CD4-positive, alpha-beta T cell treated with Interleukin-1 beta for 1 hour (primary cell): ENCODE measurements at regions not wholly inside any gene's neighbourhood (a gene's known extent, or its start where the extent isn't known, plus 50 kb on each side); places are given as distances from the start of the nearest gene placed in this dataset.
"Not testable (repeated sequence)": the region's sequence is repeated elsewhere in the genome, so short reads cannot be mapped to it uniquely, and the experiment has no call there.

Experiments used
- DNase-seq, 2 donors: peaks; one replicate each; pipeline ENCODE4 v3.0.0-alpha.2; 2020 to 2022

DNA sequence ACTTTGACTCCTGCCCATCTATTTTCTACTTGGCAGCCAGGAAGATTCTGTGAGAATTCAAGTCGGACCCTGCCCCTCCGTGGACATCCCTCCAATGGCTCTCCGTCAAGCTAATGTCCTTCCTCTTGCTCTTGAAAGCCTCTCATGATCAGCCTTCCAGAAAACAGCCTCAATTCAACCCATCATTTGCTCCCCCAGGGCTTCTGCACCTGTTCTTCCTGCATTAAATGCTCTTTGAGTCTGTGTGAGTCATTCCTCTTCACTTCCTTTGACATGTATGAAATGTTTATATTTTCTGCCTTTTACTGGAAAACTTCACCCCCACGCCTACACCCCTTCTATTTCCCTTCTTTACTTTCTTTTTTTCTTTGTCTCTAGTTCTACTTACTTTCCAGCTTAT is 734.1 kb upstream of the ZP4 start:
- no peak for DNase-seq

DNA sequence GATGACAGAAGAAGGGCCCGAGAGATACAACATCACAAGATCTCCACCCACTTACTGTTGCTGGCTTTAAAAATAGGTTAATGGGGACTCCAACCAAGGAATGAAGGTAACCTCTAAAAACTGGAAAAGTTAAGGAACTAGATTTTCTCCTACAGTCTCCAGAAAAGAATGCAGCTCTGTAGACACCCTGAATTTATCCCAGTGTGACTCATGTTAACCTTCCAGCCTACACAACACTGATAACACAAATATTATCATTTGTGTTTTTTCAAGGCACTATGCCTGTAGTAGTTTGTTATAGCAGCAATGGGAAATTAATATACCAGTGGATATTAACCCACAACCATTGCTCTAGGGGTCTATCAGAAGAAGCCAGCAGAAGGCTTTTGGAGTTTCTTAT is 730.7 kb upstream of the ZP4 start:
- DNase-seq: no peak

DNA sequence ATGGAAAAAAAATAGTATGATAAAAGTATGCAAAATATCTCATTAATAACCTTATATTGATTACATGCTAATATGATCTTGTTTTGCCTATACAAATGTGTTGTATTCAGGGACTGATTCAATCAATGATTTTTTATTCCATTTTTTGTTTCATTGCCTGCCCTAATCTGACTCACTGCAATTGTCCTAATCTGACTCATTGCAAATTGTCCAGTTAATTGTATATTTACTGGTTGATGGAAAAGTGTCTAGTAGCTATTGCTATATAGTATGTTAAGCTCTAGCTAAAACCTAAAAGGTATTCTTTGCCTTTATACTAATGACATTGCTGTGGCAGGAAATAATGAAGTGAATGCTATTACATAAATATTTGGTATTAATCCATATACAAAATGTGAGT is 728.9 kb upstream of the ZP4 start:
- no peak for DNase-seq

DNA sequence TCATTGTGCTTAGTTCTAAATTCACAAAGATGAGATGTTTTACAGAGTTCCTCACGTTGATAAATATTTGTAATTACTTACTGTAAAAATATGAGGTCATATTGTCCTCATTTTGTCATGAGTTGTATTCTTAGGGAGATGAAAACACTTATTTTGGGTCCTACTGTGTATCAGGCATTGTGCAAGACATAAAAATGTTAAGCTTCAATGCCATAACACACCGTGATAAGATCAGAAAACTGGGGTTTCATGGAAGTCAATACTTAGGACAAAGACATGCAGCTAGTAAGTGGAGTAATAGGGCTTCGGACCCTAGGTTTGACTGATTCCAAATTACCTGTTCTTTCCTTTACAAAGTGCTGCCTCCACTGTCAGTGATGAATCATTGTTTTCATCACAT is 720.7 kb upstream of the ZP4 start:
- no peak for DNase-seq

DNA sequence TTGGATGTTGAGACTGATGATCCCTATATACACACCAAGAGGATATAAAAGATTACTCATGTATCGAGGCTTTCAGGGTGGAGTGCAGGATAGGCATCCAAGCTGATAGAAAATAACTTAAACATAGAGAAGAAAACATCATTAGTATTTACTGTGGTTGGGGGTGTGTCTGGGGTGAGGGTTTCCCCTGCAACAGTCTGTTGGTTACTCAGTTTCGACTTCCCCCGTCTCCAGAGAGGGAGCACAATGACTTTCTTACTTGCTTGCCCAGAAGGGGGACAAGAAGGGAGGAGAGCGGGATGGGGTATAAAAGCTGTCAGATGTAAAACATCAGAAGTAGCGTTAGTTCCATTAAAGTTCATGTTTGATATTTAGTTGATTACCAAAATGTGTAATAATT is 717.4 kb upstream of the ZP4 start:
- DNase-seq: no peak

DNA sequence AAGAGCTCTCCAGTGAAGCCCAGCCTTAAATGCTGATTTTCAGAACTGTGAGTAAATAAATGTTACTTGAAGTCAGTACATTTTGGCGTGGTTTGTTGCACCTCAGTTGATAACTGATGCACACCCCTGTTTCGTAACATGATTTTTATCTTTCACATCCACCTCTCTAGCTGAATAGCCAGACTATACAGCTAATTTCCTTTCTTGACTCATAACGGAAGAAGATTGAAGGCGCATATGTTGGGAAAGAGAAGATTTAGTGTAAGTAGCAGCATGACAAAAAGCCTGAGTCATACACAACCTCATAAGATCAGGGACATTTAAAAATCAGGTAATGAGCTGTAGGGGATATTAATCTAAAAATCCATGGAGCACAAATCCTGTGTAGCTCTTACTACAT is 716.2 kb upstream of the ZP4 start:
- no peak for DNase-seq

DNA sequence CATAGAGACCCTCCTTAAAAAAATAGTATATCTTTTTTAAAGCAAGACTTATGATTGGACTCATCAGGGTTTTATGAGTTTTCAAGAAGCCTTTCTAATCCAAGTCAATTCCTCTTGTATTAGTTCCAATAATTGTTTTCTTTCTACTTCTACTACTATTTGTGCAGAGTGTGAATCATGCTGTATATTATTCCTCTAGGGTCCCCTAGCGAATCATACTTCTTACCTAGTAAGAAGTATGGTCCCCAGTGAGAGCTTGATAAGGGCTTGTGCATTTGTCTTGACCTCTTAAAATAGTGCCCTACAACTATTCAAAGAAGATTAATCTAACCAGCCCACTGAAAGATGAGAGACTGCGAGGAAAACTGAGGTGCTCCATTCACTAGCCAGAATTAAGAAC is 715.7 kb upstream of the ZP4 start:
- no peak for DNase-seq

DNA sequence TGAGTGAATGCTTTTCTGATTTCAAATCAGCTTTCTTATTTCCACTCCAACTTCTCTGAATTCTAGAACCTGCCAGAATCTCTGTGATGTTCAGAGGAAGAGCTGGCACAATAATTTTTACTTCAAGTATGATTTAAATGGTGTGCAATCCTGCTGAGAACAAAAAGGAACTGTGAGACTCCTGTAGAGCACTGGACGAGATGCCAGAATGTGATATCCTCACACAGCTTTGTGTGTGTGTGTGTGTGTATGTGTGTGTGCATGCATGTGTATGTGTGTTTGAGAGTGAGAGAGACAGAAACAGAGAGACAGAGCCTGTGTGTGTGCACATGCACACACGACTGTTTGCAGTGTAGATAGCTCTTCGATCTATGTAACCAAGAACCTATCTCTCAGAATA is 713.6 kb upstream of the ZP4 start:
- no peak for DNase-seq

DNA sequence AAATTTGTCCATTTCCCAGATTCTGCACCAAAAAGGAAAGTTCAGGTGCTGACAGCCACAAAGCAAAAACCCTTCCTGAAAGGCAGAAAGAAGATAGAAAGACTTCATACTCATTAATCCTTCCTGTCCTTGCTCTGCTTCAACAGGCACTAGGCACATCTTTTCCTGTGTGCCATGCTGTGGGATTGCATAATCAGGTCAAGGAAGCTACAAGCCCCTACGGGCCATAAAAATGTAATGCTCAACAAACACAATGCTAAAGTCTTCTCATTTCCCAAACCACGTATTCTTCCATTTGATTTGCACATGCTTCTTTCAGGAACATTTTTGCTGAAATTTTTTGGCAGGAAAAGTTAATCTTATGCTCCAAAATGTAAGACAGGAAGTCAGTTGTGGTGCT is 710.9 kb upstream of the ZP4 start:
- not testable (repeated sequence) for DNase-seq

DNA sequence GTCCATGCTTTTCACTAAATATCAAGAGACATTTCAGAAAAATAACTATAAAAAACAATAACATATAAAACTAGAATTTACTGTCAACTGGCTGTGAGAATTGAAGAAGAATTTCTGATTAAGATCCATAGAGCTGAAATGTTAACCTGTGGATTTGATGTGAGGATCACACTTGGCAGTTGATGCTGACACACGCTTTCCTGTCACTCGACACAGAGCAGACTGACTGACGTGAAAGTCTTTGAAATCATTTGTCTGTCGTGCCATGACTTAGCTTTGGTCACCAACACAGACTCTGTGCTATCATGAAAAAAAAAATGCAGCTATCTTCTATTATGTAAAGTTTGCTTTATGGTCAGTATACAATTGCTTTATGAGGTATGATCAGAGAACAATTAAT is 706.0 kb upstream of the ZP4 start:
- no peak for DNase-seq

DNA sequence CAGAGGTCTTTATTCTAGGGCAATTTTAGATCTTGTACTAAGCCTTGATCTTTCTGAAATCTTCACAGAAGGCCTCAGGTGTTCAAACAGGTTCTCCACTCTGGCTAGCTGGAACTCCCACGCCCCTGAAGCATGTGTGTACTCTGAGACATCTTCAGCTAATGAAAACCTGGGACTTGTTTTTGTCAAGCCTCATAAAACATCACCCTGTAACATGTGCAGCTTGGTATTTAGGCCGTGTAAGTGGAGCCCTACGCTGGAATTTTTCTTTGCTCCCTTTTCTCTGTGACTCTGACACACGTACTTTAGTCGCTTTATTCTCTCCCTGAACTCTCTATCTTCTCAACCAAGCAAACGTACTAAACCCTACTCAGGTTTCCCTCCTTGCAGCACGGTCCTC is 701.9 kb upstream of the ZP4 start:
- no peak for DNase-seq

DNA sequence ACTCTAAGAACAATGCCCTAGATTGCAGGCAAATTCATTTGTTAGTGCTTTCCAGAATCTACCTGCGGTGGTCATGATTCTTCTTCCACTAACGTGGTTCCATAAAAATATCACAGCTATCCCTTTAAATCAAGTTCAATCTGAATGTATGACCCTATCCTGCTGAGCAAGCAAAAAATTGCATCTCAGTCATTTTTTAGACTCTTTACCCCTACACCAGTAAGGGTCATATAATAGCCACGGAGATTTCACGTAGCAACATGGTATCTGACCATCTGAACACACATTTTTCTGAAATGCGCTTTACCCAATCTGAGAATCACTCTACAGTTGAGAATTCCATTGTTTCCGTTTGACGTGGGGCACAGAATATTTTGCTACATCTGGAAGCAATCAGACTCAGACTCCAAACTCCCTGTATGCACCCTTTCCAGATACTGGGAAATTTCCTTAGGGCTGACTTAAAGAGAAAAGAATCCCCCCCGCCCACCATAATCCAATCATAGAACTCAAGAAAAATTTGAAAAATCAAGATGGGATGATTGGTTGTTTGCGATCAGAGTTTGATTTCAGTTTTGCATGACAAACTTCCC is 699.2 kb upstream of the ZP4 start:
- no peak for DNase-seq

DNA sequence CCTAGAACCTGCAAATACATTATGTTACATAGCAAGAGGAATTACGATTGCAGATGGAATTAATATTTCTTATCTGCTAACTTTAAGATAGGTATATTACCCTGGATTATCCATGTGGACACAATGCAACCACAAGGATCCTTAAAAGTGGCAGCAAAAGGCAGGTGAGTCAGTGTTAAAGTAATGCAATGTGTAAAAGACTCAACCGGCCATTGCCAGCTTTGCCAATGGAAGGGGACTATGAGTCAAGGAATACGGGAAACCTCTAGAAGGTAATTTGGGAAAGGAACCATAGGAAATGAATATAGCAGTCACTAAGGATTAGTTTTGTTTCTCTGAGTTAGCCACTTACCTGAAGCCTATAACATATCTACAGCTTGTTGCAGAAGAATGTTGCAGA is 692.1 kb upstream of the ZP4 start:
- DNase-seq: no peak

DNA sequence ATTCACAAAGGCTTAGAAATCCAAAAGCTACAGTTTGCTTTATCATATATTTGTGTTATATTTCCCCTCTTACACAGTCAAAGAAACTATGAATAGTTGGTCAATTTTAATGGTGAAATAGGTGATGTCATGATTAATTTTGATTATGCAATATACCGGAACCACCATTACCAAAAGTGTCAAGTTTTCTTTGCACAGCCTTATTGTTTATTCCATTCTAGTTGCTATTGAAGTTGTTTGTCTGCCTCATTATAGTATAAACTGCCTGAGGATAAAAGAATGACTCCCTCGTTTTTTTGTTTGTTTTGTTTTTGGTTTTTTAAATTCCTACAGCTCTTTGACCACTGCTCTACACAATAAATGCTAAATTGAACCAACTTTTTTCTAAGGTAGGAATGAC is 690.6 kb upstream of the ZP4 start:
- DNase-seq: no peak

DNA sequence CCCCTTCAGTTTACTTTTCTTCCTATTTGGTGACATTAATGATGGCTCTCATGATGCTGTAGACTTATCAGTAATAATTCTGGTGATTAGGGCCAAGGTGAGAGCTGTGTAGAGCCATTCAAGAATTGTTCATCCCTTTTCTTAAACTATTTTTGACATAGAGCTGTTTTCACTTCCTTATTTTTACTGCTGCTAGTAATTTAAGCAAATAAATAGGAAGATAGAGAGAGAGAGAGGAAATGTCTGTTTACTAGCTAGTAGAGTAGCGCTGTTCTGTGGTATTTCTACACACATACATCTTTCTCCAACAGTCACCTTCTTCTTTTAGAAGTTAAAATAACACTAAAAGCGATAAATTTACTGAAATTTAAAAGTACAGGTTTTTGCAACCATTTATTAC is 678.0 kb upstream of the ZP4 start:
- no peak for DNase-seq

DNA sequence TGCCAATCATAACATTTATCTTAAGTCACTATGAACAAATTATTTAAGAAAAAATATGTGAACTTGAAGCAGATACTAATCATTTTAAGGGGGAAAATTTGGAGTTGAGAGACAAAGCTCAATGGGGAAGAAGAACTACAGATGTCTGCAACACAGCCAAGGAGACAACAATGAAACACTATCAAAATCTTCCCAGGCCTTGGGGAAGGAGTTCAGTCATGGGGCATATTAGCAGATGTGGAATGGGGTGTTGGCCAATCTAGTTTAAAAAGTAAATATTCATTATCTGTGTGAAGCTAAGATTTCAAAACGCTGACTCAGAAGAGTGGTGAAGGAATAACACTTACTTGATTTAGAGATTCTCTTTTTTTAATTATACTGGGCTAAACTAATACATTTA is 671.6 kb upstream of the ZP4 start:
- DNase-seq: no peak

DNA sequence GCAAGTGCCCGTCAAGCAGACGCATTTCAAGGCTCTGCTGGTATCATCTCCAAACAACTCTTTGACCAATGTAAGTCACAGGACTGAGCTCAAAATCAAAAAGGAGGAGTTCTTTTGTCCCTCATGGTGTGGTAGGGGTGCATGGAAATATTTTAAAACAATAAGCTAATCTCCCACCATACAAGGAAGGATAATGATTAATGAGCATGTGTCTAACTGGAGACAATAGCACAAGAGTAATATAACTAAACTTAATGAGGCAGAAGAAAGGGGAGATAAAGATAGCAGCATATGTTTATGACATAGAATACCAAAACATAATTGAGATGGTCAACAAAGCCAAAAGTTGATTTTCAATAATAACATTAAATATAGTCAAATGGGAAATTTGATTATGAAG is 668.0 kb upstream of the ZP4 start:
- no peak for DNase-seq

DNA sequence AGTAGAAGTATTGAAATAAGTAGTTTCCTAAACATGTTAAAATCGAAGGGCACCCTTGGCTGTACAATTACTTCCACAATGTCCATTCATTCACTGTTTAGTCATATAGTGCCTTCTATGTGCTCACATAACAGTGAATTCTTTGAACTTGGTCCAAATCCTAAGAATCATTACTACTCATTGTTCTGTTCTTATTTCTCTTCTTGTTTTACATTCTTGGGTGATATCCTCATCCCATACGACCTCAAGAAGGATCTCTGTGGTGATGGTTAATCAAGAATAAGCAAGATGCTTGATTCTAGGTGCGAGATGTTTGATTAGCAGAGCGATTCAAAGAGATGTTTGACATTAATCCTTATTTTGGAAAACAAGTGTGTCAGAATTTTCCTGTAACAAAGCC is 667.4 kb upstream of the ZP4 start:
- no peak for DNase-seq

DNA sequence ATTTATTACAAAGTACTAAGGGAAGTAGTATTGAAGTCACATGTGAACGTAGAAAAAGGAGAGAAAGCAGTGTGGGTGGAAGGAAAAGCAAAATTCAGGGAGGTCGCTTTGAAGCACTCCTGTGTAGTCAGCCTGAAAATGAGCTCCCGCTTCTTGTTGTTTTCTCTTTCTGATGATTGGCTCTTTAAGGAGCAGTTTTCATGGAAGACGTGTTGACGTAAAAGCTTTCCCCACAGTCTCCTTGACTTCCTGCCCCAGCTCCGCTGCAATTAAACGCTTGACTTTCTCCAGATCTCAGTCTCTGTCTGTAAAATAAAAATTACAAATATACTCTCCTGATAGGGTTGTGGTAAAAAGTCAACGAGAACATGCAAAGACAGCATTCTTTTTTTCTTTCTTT is 661.5 kb upstream of the ZP4 start:
- DNase-seq: no peak

DNA sequence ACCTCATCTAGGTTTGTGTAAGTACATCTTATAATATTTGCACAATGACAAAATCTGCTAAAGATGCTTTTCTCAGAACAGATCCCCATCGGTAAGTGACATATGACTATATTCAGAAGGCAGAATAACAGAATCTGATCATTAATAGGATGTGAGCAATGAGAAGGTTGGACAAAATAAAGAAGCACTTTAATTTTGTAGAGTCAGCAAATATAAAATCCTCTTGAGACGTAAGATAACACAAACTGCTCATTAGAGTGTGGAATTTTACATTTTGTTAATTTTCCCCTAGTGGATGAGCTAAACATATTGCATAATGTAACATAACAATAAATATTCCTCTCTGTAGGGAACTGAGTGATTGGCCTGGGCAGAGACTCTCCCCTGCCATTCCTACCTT is 658.4 kb upstream of the ZP4 start:
- no peak for DNase-seq

DNA sequence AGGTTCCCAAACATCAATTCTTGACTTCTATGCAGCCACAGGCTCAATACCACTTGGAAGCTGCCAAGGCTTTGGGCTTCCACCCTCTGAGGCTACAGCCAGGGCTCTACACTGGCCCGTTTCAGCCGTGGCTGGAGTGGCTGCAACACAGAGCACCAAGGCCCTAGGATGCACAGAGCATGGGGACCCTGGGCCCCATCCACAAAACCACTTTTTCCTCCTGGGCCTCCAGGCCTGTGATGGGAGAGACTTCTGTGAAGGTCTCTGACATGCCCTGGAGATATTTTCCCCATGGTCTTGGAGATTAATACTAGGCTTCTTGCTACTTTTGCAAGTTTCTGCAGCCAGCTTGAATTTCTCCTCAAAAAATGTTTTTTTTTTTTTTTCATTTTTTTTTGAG is 655.4 kb upstream of the ZP4 start:
- DNase-seq: no peak

DNA sequence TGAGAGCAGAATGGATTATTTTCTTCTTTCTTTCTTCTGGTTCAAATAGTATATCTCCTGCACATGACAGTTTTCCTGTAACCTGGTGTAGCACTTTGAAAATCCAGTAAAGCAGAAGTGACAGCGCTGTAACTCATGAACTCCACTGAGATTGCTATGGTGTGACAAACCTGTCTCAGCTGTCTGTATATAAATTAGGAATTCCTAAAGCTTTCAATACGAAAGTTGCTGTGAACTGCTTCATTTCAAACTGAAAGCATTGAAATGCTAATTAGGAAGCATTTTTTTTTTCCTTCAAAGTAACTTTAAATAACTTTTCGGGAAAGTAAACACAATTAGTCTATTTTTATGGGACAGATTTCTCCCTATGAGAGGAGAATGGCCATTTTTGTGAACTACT is 646.9 kb upstream of the ZP4 start:
- no peak for DNase-seq

DNA sequence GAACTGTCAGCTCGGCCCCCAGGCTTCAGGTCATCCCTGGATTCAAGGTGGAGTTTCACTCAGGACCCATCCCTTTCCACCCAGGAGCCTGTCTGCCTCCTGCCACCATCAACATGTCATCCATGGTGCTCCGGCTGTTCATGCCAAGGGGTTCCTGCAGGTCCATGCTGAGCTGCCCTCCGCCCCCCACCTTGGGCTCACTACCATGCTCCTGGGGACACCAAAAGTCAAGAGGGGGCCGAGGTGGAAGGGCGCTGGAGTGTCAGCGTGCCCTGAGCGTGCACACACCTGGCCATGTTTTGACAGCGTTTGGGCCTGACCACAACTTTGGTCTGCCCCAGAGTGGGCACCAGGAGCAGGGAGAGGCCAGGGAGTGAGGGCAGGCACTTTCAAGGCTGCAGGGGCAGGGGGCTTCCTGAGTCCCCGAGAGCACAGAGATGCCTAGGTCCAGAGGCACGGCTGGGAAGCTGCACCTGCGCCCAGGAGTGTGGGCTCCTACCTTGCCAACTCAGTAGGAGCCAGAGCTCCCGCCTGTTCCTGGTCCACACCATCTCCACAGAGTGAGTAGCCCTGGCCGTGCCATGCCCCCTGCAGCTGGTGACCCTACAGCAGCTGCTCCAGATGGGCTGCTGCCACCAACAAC is 639.6 kb upstream of the ZP4 start:
- DNase-seq: no peak

DNA sequence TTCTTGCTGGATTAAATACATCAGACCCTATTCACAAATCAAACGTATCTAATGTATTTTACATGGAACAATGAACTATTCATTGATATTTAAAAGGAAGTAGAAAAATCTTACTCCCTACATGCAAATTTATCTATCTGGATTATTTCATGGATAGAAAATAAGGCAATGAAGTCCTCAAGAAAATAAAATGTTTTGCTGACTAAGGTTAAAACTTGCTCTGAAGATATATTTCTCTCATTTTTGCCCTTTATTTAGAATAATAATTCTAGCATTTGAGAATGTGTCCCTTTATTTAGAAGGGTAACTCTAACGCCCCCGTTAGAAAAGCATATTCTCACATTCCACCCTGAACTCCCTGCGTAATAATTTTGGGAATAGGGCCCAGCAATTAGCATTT is 627.0 kb upstream of the ZP4 start:
- no peak for DNase-seq

DNA sequence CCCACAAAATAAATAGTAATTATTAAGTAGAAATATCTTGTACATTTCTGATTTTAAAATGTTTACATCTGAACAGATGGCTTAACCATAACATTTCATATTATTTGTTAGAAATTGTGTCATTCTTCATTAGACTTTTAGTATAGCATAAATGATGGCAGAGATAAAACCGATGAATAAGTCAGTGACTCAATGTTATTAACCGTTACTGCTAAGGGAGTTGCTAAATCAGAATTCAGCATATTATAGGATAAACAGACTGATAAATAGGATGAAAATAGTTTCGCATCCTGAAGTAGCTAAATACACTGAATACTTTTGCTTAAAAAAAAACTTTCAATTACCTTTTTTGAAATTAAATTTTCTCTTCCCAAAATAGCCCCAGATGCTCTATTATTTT is 610.6 kb upstream of the ZP4 start:
- no peak for DNase-seq

DNA sequence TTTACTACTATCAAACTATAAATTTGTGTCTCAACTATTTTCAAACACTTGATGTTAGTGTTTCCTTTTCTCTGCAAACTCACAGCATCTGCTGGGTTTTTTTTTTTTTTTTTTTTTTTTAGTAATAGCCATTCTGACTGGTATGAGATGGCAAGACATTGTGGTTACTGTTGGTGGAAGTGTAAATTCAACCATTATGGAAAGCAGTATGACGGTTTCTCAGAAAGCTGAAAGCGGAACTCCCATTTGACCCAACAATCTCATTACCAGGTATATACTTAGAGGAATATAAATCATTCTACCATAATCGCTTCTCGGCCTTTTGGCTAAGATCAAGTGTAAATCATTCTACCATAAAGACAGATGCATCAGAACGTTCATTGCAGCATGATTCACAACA is 608.3 kb upstream of the ZP4 start:
- no peak for DNase-seq
